OCI-LY1 (cell line): ENCODE measurements at regions not wholly inside any gene's neighbourhood (a gene's known extent, or its start where the extent isn't known, plus 50 kb on each side); places are given as distances from the start of the nearest gene placed in this dataset.

ENCODE experiments used
- EZH2 ChIP-seq: fragments of 200-600 bp; sonication (generic), shearing (Covaris generic); IDR thresholded peaks from 2 replicates; pipeline ENCODE4 v1.8.0; 2017; ENCODE audit warnings: borderline replicate concordance, mixed run types, mild to moderate bottlenecking, antibody characterized with exemption, low read length, moderate library complexity, mixed read lengths
- TF ChIP-seq, protein P1 (sequence below): fragments of 200-600 bp; sonication (generic), shearing (Covaris generic); IDR thresholded peaks from 2 replicates; pipeline ENCODE4 v1.5.1; 2017; ENCODE audit warnings: mild to moderate bottlenecking, antibody characterized with exemption, low read length, moderate library complexity, mixed read lengths

DNA sequence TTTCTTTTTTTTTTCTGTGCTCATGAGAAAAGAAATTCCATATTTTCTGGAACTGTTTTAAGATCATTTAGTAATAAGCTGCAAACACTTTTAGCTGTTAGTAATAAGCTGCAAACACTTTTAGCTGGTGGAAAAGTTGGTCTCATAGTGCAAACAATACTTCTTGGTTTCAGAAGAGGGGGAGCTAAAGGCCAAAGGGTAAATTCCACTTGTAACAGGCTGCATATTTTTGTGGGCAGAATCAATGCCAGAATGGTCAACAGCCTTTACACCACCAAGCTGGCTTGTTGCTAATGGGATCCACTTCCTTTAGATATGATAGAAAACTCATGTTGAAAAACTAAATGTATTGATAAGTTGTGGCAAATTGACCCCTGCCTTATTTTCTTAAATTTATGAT, 356.8 kb downstream of the NR4A2 start:
- no peak for TF ChIP-seq EZH2
- TF ChIP-seq, protein P1, sequence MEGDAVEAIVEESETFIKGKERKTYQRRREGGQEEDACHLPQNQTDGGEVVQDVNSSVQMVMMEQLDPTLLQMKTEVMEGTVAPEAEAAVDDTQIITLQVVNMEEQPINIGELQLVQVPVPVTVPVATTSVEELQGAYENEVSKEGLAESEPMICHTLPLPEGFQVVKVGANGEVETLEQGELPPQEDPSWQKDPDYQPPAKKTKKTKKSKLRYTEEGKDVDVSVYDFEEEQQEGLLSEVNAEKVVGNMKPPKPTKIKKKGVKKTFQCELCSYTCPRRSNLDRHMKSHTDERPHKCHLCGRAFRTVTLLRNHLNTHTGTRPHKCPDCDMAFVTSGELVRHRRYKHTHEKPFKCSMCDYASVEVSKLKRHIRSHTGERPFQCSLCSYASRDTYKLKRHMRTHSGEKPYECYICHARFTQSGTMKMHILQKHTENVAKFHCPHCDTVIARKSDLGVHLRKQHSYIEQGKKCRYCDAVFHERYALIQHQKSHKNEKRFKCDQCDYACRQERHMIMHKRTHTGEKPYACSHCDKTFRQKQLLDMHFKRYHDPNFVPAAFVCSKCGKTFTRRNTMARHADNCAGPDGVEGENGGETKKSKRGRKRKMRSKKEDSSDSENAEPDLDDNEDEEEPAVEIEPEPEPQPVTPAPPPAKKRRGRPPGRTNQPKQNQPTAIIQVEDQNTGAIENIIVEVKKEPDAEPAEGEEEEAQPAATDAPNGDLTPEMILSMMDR: no peak
